ENCODE measurements at regions not wholly inside any gene's neighbourhood (a gene's known extent, or its start where the extent isn't known, plus 50 kb on each side); places are given as distances from the start of the nearest gene placed in this dataset.

DNA sequence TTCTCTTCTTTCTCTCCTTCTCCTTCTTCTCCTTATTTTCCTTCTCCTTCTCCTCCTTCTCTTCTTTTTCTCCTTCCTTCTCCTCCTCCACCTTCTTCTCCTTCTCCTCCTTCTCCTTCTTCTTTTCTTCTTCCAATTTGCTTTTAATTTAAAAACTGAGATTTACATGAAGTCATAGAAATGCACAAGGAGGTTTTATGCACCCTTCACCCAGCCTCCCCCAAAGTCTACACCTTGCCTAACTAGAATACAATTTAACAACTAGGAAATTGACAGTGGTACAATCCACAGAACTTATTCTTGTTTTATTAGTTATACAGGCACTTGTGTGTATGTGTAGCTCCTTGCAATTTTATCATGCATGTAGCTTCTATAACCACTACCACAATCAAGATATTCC, 826.7 kb downstream of the KCNJ2 start:
- Histone ChIP-seq H3K9me3 (ENCODE audit: control insufficient read depth, low read depth, low read length) (no peaks in the 10 kb centered on the region), H3K9me1 (ENCODE audit: control insufficient read depth, extremely low read depth, insufficient read depth, low read length) (no peaks in the 10 kb centered on the region), H4K20me1 (ENCODE audit: control insufficient read depth, extremely low read depth, insufficient read depth, low read length) (no peaks in the 10 kb centered on the region), H3K27me3 (ENCODE audit: control insufficient read depth, extremely low read depth, insufficient read depth, low read length) (peaks cover 2% of the 10 kb centered on the region), H2AFZ (ENCODE audit: control insufficient read depth, low read length) (no peak overlapping the region), H3K27ac (ENCODE audit: control insufficient read depth, insufficient read depth, low read length) (no peak overlapping the region), H3K4me1 (ENCODE audit: control insufficient read depth, extremely low read depth, insufficient read depth, low read length) (no peaks in the 10 kb centered on the region), H3K79me2 (ENCODE audit: control insufficient read depth, insufficient read depth, low read length) (no peaks in the 10 kb centered on the region), H3K36me3 (ENCODE audit: control insufficient read depth in 2 of 2, extremely low read depth in 1 of 2, insufficient read depth in 2 of 2, low read length in 2 of 2) (no peaks in the 10 kb centered on the region), H3K4me2 (ENCODE audit: control insufficient read depth, extremely low read depth, insufficient read depth, low read depth, low read length) (no peak overlapping the region), H3K4me3 (ENCODE audit: control insufficient read depth in 2 of 3, extremely low read depth in 1 of 3, insufficient read depth in 2 of 3, low read depth in 1 of 3, low read length in 3 of 3) (no peak overlapping the region), H3K9ac (ENCODE audit: control insufficient read depth, extremely low read depth, insufficient read depth, low read length) (no peak overlapping the region)
- FAIRE-seq (no peak), DNase-seq (ENCODE audit: low read depth, low spot score) (no peak)
- TF ChIP-seq EZH2 (IDR thresholded peaks at IDR 0.05; ENCODE audit: low read length): no peak
- TF ChIP-seq, protein P1, sequence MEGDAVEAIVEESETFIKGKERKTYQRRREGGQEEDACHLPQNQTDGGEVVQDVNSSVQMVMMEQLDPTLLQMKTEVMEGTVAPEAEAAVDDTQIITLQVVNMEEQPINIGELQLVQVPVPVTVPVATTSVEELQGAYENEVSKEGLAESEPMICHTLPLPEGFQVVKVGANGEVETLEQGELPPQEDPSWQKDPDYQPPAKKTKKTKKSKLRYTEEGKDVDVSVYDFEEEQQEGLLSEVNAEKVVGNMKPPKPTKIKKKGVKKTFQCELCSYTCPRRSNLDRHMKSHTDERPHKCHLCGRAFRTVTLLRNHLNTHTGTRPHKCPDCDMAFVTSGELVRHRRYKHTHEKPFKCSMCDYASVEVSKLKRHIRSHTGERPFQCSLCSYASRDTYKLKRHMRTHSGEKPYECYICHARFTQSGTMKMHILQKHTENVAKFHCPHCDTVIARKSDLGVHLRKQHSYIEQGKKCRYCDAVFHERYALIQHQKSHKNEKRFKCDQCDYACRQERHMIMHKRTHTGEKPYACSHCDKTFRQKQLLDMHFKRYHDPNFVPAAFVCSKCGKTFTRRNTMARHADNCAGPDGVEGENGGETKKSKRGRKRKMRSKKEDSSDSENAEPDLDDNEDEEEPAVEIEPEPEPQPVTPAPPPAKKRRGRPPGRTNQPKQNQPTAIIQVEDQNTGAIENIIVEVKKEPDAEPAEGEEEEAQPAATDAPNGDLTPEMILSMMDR (optimal IDR thresholded peaks at IDR 0.05 in 1 of 3, IDR thresholded peaks at IDR 0.05 in 1 of 3, conservative IDR thresholded peaks at IDR 0.05 in 1 of 3; ENCODE audit: extremely low read depth in 1 of 3, insufficient read depth in 2 of 3, low read length in 3 of 3): no peak
- dilution Hi-C loops (cut with MboI; ENCODE audit: extremely low pct_ligation_motif_present, low sequenced_read_pairs): no loop called here

DNA sequence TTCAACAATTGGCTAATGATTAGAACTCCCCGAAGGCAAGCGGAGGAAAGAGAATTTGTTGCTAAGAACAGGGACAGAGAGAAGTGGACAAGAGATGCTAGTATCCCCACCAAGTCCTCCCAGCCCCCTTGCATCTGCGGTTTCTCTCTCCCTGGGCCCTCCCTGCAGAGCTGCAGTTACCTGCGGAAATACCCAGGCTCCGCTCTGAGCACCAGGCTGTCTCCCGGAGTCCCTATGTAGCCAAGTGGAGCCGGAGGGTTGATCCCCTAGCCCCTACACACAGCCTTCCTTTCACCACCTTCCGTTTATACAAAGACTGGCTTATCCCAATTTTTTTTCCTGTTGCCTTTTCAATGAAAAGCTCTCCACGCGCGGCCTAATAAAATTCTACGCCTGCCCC, 834.4 kb downstream of the KCNJ2 start:
- Histone ChIP-seq H3K27me3 (ENCODE audit: control insufficient read depth, extremely low read depth, insufficient read depth, low read length) (peaks cover 2% of the 10 kb centered on the region), H3K9me3 (ENCODE audit: control insufficient read depth, low read depth, low read length) (no peaks in the 10 kb centered on the region), H3K9me1 (ENCODE audit: control insufficient read depth, extremely low read depth, insufficient read depth, low read length) (no peaks in the 10 kb centered on the region), H3K79me2 (ENCODE audit: control insufficient read depth, insufficient read depth, low read length) (no peaks in the 10 kb centered on the region), H3K4me1 (ENCODE audit: control insufficient read depth, extremely low read depth, insufficient read depth, low read length) (no peaks in the 10 kb centered on the region), H2AFZ (ENCODE audit: control insufficient read depth, low read length) (no peak overlapping the region), H3K4me2 (ENCODE audit: control insufficient read depth, extremely low read depth, insufficient read depth, low read depth, low read length) (no peak overlapping the region), H3K9ac (ENCODE audit: control insufficient read depth, extremely low read depth, insufficient read depth, low read length) (no peak overlapping the region), H3K36me3 (ENCODE audit: control insufficient read depth in 2 of 2, extremely low read depth in 1 of 2, insufficient read depth in 2 of 2, low read length in 2 of 2) (no peaks in the 10 kb centered on the region), H4K20me1 (ENCODE audit: control insufficient read depth, extremely low read depth, insufficient read depth, low read length) (no peaks in the 10 kb centered on the region), H3K4me3 (ENCODE audit: control insufficient read depth in 2 of 3, extremely low read depth in 1 of 3, insufficient read depth in 2 of 3, low read depth in 1 of 3, low read length in 3 of 3) (no peak overlapping the region), H3K27ac (ENCODE audit: control insufficient read depth, insufficient read depth, low read length) (no peak overlapping the region)
- FAIRE-seq: no peak
- TF ChIP-seq EZH2 (IDR thresholded peaks at IDR 0.05; ENCODE audit: low read length): no peak
- TF ChIP-seq, protein P1 (optimal IDR thresholded peaks at IDR 0.05 in 1 of 3, IDR thresholded peaks at IDR 0.05 in 1 of 3, conservative IDR thresholded peaks at IDR 0.05 in 1 of 3; ENCODE audit: extremely low read depth in 1 of 3, insufficient read depth in 2 of 3, low read length in 3 of 3): no peak
- dilution Hi-C loops (cut with MboI; ENCODE audit: extremely low pct_ligation_motif_present, low sequenced_read_pairs): no loop called here
- DNase-seq (ENCODE audit: low read depth, low spot score): no peak

Measured in keratinocyte (primary cell).